ENCODE measurements at regions not wholly inside any gene's neighbourhood (a gene's known extent, or its start where the extent isn't known, plus 50 kb on each side); places are given as distances from the start of the nearest gene placed in this dataset.

DNA sequence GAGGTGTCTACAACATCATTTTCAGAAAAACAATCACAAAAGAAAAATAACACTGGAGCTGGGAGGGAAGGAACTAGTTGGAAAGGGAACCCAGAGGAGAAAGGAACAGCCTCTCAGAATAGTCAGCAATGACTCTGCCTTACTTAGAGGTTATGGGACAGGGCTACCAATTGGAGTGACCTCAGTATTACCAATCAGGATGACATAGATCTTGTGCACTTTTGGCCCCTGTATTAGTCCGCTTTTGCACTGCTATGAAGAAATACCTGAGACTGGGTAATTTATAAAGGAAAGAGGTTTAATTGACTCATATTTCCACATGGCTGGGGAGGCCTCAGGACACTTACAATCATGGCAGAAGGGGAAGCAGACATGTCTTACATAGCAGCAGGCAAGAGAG lies 99.7 kb upstream of the SDK1 start:
- Histone ChIP-seq H3K56ac (ENCODE audit: extremely low read depth, insufficient read depth, low read length) (no peak overlapping the region), H3K27ac (ENCODE audit: insufficient read depth, low read length) (no peak overlapping the region), H4K91ac (ENCODE audit: insufficient read depth, low read depth, low read length) (no peak overlapping the region), H3K4me3 (ENCODE audit: insufficient read depth, low read depth, low read length) (no peak overlapping the region), H3K23ac (ENCODE audit: low read depth, low read length) (no peak overlapping the region), H3K79me1 (ENCODE audit: low read depth in 1 of 2, low read length in 2 of 2) (no peaks in the 10 kb centered on the region), H2BK5ac (ENCODE audit: low read depth, low read length, poor library complexity, severe bottlenecking) (no peak overlapping the region), H3K27me3 (ENCODE audit: control insufficient read depth, insufficient read depth, low read length) (no peaks in the 10 kb centered on the region), H2AK9ac (replicated peaks; ENCODE audit: low read depth, low read length, poor library complexity) (no peak overlapping the region), H2BK15ac (ENCODE audit: low read depth, low read length) (no peak overlapping the region), H3K36me3 (ENCODE audit: control insufficient read depth, insufficient read depth, low read length) (no peaks in the 10 kb centered on the region), H3K4me1 (ENCODE audit: control insufficient read depth, insufficient read depth, low read length) (no peaks in the 10 kb centered on the region), H3K9me3 (ENCODE audit: control insufficient read depth, insufficient read depth, low read length) (no peaks in the 10 kb centered on the region), H2AK5ac (ENCODE audit: low read depth, low read length) (no peak overlapping the region), H3K4me2 (ENCODE audit: low read depth, low read length) (no peak overlapping the region), H3K9ac (ENCODE audit: low read depth, low read length) (no peak overlapping the region), H2BK20ac (ENCODE audit: low read depth, low read length) (no peak overlapping the region), H3K9me1 (ENCODE audit: insufficient read depth, low read length) (no peaks in the 10 kb centered on the region), H3K18ac (ENCODE audit: low read depth, low read length) (no peak overlapping the region), H3K4ac (ENCODE audit: low read depth, low read length) (no peak overlapping the region), H4K20me1 (ENCODE audit: insufficient read depth, low read length) (no peaks in the 10 kb centered on the region), H2AFZ (replicated peaks; ENCODE audit: low read length, poor library complexity) (no peak overlapping the region), H4K8ac (ENCODE audit: low read depth in 2 of 2, low read length in 2 of 2) (no peak overlapping the region), H2BK120ac (ENCODE audit: low read depth, low read length) (no peak overlapping the region), H4K5ac (ENCODE audit: low read depth, low read length) (no peak overlapping the region), H3K14ac (replicated peaks; ENCODE audit: low read depth, low read length) (no peak overlapping the region)
- intact Hi-C loops (cut with micrococcal nuclease) = no loop called here
- no peak for TF ChIP-seq RCOR1 (IDR thresholded peaks at IDR 0.05; ENCODE audit: insufficient replicate concordance, low read length)
- TF ChIP-seq CHD1 (IDR thresholded peaks at IDR 0.05; ENCODE audit: low read depth, low read length) = no peak
- TF ChIP-seq, protein P1, sequence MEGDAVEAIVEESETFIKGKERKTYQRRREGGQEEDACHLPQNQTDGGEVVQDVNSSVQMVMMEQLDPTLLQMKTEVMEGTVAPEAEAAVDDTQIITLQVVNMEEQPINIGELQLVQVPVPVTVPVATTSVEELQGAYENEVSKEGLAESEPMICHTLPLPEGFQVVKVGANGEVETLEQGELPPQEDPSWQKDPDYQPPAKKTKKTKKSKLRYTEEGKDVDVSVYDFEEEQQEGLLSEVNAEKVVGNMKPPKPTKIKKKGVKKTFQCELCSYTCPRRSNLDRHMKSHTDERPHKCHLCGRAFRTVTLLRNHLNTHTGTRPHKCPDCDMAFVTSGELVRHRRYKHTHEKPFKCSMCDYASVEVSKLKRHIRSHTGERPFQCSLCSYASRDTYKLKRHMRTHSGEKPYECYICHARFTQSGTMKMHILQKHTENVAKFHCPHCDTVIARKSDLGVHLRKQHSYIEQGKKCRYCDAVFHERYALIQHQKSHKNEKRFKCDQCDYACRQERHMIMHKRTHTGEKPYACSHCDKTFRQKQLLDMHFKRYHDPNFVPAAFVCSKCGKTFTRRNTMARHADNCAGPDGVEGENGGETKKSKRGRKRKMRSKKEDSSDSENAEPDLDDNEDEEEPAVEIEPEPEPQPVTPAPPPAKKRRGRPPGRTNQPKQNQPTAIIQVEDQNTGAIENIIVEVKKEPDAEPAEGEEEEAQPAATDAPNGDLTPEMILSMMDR (conservative IDR thresholded peaks at IDR 0.05; ENCODE audit: low read depth, low read length) = no peak
- no peak for TF ChIP-seq MXI1 (IDR thresholded peaks at IDR 0.05; ENCODE audit: borderline replicate concordance, low read depth, low read length)
- TF ChIP-seq RFX5 (IDR thresholded peaks at IDR 0.05; ENCODE audit: low read depth, low read length) = no peak
- TF ChIP-seq FOS (IDR thresholded peaks at IDR 0.05; ENCODE audit: low read depth, low read length) = no peak
- TF ChIP-seq, protein P2, sequence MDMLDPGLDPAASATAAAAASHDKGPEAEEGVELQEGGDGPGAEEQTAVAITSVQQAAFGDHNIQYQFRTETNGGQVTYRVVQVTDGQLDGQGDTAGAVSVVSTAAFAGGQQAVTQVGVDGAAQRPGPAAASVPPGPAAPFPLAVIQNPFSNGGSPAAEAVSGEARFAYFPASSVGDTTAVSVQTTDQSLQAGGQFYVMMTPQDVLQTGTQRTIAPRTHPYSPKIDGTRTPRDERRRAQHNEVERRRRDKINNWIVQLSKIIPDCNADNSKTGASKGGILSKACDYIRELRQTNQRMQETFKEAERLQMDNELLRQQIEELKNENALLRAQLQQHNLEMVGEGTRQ (IDR thresholded peaks at IDR 0.05; ENCODE audit: low read depth, low read length) = no peak
- no peak for TF ChIP-seq SMC3 (IDR thresholded peaks at IDR 0.05; ENCODE audit: low read depth, low read length)
- no peak for TF ChIP-seq MAFK (IDR thresholded peaks at IDR 0.05; ENCODE audit: low read depth, low read length)
- no peak for TF ChIP-seq MAZ (IDR thresholded peaks at IDR 0.05; ENCODE audit: borderline replicate concordance, low read depth, low read length)
- TF ChIP-seq, protein P3, sequence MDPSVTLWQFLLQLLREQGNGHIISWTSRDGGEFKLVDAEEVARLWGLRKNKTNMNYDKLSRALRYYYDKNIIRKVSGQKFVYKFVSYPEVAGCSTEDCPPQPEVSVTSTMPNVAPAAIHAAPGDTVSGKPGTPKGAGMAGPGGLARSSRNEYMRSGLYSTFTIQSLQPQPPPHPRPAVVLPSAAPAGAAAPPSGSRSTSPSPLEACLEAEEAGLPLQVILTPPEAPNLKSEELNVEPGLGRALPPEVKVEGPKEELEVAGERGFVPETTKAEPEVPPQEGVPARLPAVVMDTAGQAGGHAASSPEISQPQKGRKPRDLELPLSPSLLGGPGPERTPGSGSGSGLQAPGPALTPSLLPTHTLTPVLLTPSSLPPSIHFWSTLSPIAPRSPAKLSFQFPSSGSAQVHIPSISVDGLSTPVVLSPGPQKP (IDR thresholded peaks at IDR 0.05; ENCODE audit: borderline replicate concordance, low read depth, low read length) = no peak
- TF ChIP-seq BHLHE40 (IDR thresholded peaks at IDR 0.05; ENCODE audit: low read depth, low read length) = no peak
- TF ChIP-seq RAD21 (IDR thresholded peaks at IDR 0.05; ENCODE audit: low read length) = no peak
- DNase-seq (no peak), ATAC-seq (ENCODE audit: low read depth) (no peak)
- WGBS, 2 experiments (ENCODE audit: extremely low coverage in 2 of 2, insufficient read length in 1 of 2) = no CpG with 5 or more reads among the region's 1 CpG
- POLR2A ChIA-PET (ENCODE audit: unreplicated experiment) = no interaction called here
- no TSS peak for BruUV-seq (replicated peaks)
- in situ Hi-C loops (cut with MboI; ENCODE audit: low sequenced_read_pairs) = no loop called here
- dilution Hi-C loops (cut with HindIII; ENCODE audit: low sequenced_read_pairs, unreplicated experiment) = no loop called here
- CTCF ChIA-PET = no interaction called here
